Testis (tissue), 2 donors: ENCODE measurements at regions not wholly inside any gene's neighbourhood (a gene's known extent, or its start where the extent isn't known, plus 50 kb on each side); places are given as distances from the start of the nearest gene placed in this dataset.

ENCODE experiments used
- DNase-seq: peaks from one replicate; pipeline ENCODE4 v3.0.0-alpha.2; 2019
- H3K27ac ChIP-seq, 2 donors: fragments of 200-600 bp; sonication (generic); one replicate each; pipeline ENCODE4 v1.5.1; 2019
- H3K27me3 ChIP-seq: fragments of 200-600 bp; sonication (generic); one replicate; pipeline ENCODE4 v1.5.1; 2019
- H3K36me3 ChIP-seq: fragments of 200-600 bp; sonication (generic); one replicate; pipeline ENCODE4 v1.5.1; 2017; ENCODE audit warnings: low read depth; ENCODE audit errors: missing control alignments
- H3K4me1 ChIP-seq: fragments of 200-600 bp; sonication (generic); one replicate; pipeline ENCODE4 v1.5.1; 2019
- H3K4me3 ChIP-seq, 2 donors: fragments of 200-600 bp; sonication (generic); one replicate each; pipeline ENCODE4 v1.5.1; 2017 to 2019
- H3K9me3 ChIP-seq: fragments of 200-600 bp; sonication (generic); one replicate; pipeline ENCODE4 v1.5.1; 2017
- POLR2A ChIP-seq: fragments of 450-650 bp; IDR thresholded peaks from one replicate; pipeline ENCODE4 v1.6.1; 2017; ENCODE audit warnings: antibody characterized with exemption, mild to moderate bottlenecking, moderate library complexity
- WGBS, 2 donors: methylation state at CpG; one replicate each; pipeline ENCODE4 v1.1.5; 2018; 5-methylcytosine and 5-hydroxymethylcytosine counted together
- intact Hi-C: fragments of 100-400 bp; cut with DNase I; formaldehyde crosslinking; loops from one replicate; pipeline ENCODE4 v1.15.1; 2023; ENCODE audit warnings: low total_unique reads
- TF ChIP-seq, protein P1 (sequence below), 3 experiments: fragments of 450-650 bp in 2 of 3; fragments of 200-600 bp in 1 of 3; sonication (generic) in 1 of 3; IDR thresholded peaks; one replicate each; pipeline ENCODE4 v1.5.1; 2016 to 2019; ENCODE audit warnings: antibody characterized with exemption in 3 of 3, mild to moderate bottlenecking in 2 of 3, moderate library complexity in 1 of 3

GRCh38 chr14:76644855-76645518, 116.3 kb upstream of the VASH1 start:
- intact Hi-C loops, result no loop called here
- Histone ChIP-seq H3K9me3 (no peaks in the 10 kb centered on the region), H3K4me3 (no peak overlapping the region), H3K27ac (no peak overlapping the region), H3K4me1 (no peaks in the 10 kb centered on the region), H3K27me3 (no peaks in the 10 kb centered on the region), H3K36me3 (no peaks in the 10 kb centered on the region)
- TF ChIP-seq, protein P1, sequence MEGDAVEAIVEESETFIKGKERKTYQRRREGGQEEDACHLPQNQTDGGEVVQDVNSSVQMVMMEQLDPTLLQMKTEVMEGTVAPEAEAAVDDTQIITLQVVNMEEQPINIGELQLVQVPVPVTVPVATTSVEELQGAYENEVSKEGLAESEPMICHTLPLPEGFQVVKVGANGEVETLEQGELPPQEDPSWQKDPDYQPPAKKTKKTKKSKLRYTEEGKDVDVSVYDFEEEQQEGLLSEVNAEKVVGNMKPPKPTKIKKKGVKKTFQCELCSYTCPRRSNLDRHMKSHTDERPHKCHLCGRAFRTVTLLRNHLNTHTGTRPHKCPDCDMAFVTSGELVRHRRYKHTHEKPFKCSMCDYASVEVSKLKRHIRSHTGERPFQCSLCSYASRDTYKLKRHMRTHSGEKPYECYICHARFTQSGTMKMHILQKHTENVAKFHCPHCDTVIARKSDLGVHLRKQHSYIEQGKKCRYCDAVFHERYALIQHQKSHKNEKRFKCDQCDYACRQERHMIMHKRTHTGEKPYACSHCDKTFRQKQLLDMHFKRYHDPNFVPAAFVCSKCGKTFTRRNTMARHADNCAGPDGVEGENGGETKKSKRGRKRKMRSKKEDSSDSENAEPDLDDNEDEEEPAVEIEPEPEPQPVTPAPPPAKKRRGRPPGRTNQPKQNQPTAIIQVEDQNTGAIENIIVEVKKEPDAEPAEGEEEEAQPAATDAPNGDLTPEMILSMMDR (IDR thresholded peaks at IDR 0.05), result peak in 2 of 3 experiments; percentile 25 to 36
- TF ChIP-seq POLR2A, result no peak
- 39 to 45% methylated on average over 11 to 13 of the region's 13 CpGs for WGBS, 2 donors
- DNase-seq, result peak; percentile 41

DNA sequence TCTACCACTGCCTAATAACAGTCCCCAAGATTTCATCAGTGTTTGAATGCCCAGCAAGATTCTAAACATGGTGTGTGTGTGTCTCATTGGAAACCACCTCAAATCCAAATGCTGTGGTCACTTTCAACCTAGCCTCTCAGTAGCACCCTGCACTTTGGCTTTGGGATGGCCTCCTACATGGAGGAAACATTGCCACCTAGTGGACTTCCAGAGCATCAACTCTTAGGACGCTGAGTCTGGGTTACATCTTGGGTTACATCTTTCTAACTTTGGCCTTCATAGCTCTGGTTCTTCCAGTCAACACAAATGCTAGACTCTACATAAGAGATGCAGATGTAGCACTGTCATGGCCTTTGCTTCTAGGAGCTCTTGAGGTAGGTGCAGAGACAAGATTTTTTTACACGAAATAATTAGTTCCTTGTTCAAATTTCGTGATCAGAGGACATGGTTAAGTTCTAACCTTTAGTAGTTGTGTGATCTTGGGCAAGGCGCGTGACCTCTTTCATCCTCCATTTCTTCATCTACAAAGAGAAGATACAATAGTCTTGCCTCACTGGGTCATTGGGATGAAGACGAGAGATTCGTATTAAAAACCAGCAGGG, 113.5 kb upstream of the VASH1 start:
- H3K27me3 ChIP-seq, result no peaks in the 10 kb centered on the region
- intact Hi-C loops, result no loop called here
- WGBS, 2 donors, result 87% methylated on average over 7 of the region's 7 CpGs

DNA sequence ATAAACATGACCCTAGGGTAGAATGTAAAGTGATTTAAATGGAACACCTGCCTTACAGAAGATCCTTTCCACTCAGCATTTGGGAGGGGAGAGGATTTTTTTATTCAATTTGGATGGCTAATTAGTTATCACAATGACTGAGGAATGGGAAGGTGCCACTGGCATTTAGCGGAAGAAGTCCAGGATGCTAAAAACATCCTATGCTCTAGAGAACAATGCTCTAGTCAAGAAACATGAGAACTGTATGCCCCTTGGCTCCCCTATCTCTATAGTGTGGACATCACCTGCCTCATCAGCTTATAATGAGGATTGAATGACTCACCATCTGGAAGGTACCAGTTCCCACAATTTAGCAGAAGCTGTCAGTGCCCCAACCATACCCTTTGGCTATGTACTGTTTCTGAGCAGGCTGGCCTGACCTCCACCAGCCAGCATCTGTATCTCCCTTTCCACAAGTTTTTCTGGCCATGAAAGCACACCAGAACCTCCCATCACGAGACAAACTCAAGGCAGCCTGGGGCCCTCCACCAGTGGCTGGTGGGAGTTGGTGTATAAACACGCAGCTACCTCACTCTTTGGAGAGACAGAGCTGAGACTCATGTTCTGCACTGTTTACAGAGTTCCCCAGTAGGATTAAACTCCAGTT, 109.7 kb upstream of the VASH1 start:
- Histone ChIP-seq H3K9me3 (no peaks in the 10 kb centered on the region), H3K36me3 (no peaks in the 10 kb centered on the region), H3K4me1 (no peaks in the 10 kb centered on the region), H3K4me3 (no peak overlapping the region), H3K27ac (no peak overlapping the region), H3K27me3 (no peaks in the 10 kb centered on the region)
- 77 to 78% methylated on average over 3 of the region's 3 CpGs for WGBS, 2 donors
- no peak for DNase-seq
- TF ChIP-seq POLR2A, result no peak
- TF ChIP-seq, protein P1 (IDR thresholded peaks at IDR 0.05), result no peak
- intact Hi-C loops, result no loop called here

More for the DNA sequence above, 113.5 kb upstream of the VASH1 start:
- Histone ChIP-seq H3K9me3 (no peaks in the 10 kb centered on the region), H3K4me1 (no peaks in the 10 kb centered on the region), H3K27ac (no peak overlapping the region), H3K36me3 (no peaks in the 10 kb centered on the region), H3K4me3 (no peak overlapping the region)
- peak; percentile 53 for DNase-seq
- TF ChIP-seq, protein P1 (IDR thresholded peaks at IDR 0.05), result peak in 2 of 3 experiments; percentile 68 to 80
- no peak for TF ChIP-seq POLR2A

DNA sequence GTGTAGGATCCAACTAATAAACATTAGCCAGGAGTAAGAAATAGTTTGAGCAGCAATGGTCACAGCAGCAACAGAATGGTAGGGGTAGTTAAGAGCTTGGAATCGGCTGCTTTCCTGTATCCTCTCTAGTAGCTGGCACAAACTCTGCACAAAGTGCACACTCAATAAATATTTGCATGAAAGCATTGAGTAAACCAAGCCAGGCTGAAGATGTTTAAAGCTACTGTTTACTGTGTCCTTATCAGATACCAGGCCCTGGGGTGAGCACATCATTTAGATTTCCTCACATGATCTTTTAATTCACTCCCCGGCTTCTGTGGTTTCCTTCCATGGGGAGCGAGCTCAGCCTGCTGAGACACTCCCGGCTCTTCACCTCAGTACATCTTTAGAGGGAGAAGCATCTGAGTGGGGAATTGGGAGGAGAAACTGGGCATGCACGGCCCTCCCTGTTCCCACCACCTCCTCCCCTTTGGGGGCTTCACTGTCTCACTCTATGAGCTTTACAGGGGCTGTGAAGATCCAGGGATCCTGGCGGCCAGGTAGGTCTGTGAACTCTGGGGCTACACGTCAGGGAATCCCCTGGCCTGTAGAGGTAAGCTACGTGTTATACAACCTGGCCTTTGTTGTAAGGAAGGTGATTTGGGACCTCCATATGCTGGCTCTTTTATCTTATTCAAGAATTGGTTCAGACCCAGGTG, 107.2 kb upstream of the VASH1 start:
- Histone ChIP-seq H3K36me3 (no peaks in the 10 kb centered on the region), H3K9me3 (no peaks in the 10 kb centered on the region), H3K4me3 (no peak overlapping the region), H3K27me3 (no peaks in the 10 kb centered on the region), H3K27ac (no peak overlapping the region), H3K4me1 (no peaks in the 10 kb centered on the region)
- no peak for DNase-seq
- TF ChIP-seq, protein P1 (IDR thresholded peaks at IDR 0.05), result no peak
- no peak for TF ChIP-seq POLR2A
- intact Hi-C loops, result no loop called here
- WGBS, 2 donors, result 91 to 92% methylated on average over 7 to 8 of the region's 8 CpGs
